Subcutaneous abdominal adipose tissue (tissue), 5 donors: ENCODE measurements at regions not wholly inside any gene's neighbourhood (a gene's known extent, or its start where the extent isn't known, plus 50 kb on each side); places are given as distances from the start of the nearest gene placed in this dataset.
"Not testable (repeated sequence)": the region's sequence is repeated elsewhere in the genome, so short reads cannot be mapped to it uniquely, and the experiment has no call there.

Experiments used
- H3K27ac ChIP-seq: one replicate; pipeline ENCODE4 v1.7.0; 2013; ENCODE audit warnings: low read depth, mild to moderate bottlenecking, inconsistent platforms, low read length, moderate library complexity
- H3K27me3 ChIP-seq, 5 donors: one replicate each; pipeline ENCODE4 v1.7.0; 2013; ENCODE audit warnings: low read length in 5 of 5, inconsistent platforms in 1 of 5; ENCODE audit not compliant: control insufficient read depth in 5 of 5, insufficient read depth in 4 of 5
- H3K36me3 ChIP-seq, 5 donors: one replicate each; pipeline ENCODE4 v1.7.0; 2013; ENCODE audit warnings: low read length in 5 of 5; ENCODE audit not compliant: control insufficient read depth in 5 of 5, insufficient read depth in 5 of 5
- H3K4me1 ChIP-seq, 5 donors: one replicate each; pipeline ENCODE4 v1.7.0; 2013; ENCODE audit warnings: low read length in 5 of 5, mild to moderate bottlenecking in 3 of 5, moderate library complexity in 1 of 5; ENCODE audit not compliant: control insufficient read depth in 5 of 5, insufficient read depth in 5 of 5
- H3K4me3 ChIP-seq, 5 donors: one replicate each; pipeline ENCODE4 v1.7.0; 2013; ENCODE audit warnings: low read length in 5 of 5, low read depth in 1 of 5
- H3K9ac ChIP-seq, 5 donors: one replicate each; pipeline ENCODE4 v1.7.0; 2013; ENCODE audit warnings: low read length in 5 of 5, mild to moderate bottlenecking in 4 of 5, moderate library complexity in 3 of 5
- H3K9me3 ChIP-seq, 5 donors: one replicate each; pipeline ENCODE4 v1.7.0; 2013; ENCODE audit warnings: low read length in 5 of 5; ENCODE audit not compliant: control insufficient read depth in 5 of 5
- donor health status: healthy.
- donor health status: healthy.
- donor health status: healthy.
- donor health status: healthy.
- donor health status: healthy.

DNA sequence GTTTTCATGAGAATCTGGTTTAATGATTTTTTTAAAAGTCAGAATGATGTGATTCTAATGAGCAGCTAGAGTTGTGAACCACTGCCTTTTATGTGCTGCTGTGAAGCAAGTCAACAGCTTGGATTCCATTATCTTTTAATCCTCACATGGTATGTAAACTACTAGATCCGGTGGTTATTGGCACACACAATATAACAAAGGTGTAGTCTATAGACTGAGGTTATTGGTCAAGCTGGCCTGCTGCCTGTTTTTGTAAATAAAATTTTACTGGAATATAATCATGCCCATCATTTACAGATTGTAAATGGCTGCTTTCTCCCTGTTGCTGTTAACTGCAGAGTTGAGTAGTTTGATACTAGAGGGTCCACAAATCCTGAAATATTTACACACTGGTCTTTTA, 103.1 kb downstream of the OTOL1 start:
- Histone ChIP-seq H3K9me3 (no peaks in the 10 kb centered on the region), H3K27me3 (no peaks in the 10 kb centered on the region), H3K27ac (no peak overlapping the region), H3K4me3 (no peak overlapping the region), H3K9ac (no peak overlapping the region), H3K4me1 (no peaks in the 10 kb centered on the region), H3K36me3 (no peaks in the 10 kb centered on the region)

DNA sequence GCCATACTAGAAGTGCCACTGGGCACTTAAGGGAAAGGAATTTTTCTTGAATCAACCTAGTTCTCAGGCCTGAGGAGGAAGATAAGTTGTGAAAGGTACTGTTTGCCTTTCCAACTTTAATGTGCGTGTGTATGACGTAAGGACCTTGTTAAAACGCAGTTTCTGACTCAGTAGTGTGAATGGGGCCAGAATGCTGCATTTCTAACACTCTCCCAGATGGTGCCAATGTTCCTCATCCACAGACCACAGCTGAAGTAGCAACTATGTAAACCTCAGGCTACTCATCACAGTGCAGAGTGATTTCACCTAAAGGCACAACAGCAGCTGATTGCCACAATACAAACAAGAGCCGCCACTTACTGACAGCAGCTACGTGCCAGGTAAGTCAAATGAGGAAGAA, 103.6 kb downstream of the OTOL1 start:
- H3K4me3 ChIP-seq: no peak overlapping the region
- no peaks in the 10 kb centered on the region for H3K4me1 ChIP-seq
- no peak overlapping the region for H3K9ac ChIP-seq
- H3K36me3 ChIP-seq: no peaks in the 10 kb centered on the region
- H3K27ac ChIP-seq: no peak overlapping the region
- no peaks in the 10 kb centered on the region for H3K9me3 ChIP-seq
- H3K27me3 ChIP-seq: no peaks in the 10 kb centered on the region

DNA sequence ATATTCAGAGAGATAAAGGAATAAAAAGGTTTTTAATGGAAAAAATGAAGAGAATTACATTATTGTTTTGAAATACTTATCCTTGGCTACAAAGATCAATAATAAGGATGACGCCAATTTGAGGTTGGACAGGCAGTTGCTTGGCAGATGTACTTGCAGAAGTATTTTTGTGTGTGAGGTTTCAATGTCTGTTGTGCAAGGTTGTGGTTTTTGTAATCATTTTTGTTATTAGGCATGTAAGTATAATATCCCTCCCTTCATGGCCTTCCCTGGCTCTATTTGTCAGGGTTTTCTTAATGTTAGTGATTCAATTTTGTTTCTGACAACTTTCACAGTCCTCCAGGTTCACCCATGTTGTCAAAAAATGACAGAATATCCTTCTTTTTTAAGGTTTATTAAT, 105.9 kb downstream of the OTOL1 start:
- H3K9ac ChIP-seq: no peak overlapping the region
- H3K27me3 ChIP-seq: no peaks in the 10 kb centered on the region
- no peaks in the 10 kb centered on the region for H3K4me1 ChIP-seq
- no peak overlapping the region for H3K27ac ChIP-seq
- H3K4me3 ChIP-seq: no peak overlapping the region
- no peaks in the 10 kb centered on the region for H3K36me3 ChIP-seq
- no peaks in the 10 kb centered on the region for H3K9me3 ChIP-seq

DNA sequence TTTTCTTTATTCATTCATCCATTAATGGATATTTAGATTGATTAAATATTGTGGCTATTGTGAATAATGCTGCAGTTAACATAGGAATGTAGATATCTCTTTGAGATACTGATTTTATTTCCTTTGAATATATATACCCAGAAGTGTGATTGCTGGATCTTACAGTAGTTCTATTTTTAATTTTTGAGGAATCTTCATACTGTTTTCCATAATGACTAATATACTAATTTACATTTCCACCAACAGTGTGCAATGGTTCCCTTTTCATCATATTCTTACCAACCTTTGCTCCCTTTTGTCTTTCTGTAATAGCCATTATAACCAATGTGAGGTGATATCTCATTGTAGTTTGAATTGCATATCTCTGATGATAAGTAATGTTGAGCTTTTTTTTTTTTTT, 106.3 kb downstream of the OTOL1 start:
- Histone ChIP-seq H3K27me3 (no peaks in the 10 kb centered on the region), H3K9ac (no peak overlapping the region), H3K9me3 (no peaks in the 10 kb centered on the region), H3K4me1 (no peaks in the 10 kb centered on the region), H3K27ac (no peak overlapping the region), H3K36me3 (no peaks in the 10 kb centered on the region), H3K4me3 (no peak overlapping the region)

DNA sequence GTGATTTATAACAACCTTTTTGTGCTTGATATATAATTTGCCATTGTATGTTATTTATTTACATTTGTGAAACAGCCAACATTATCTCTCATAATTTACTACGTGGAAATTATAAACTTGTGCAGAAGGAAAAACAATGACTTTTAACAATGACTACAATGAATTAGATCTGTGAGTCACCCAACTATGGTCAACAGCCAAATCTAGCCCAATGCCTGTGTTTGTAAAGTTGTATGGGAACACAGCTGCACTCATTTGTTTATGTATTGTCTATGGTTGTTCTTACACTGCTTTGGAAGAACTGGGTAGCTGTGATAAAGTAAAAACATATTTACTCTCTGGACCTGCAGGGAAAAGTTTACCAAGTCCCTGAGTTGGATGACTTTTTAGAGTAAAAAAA, 110.4 kb downstream of the OTOL1 start:
- Histone ChIP-seq H3K36me3 (no peaks in the 10 kb centered on the region), H3K27me3 (no peaks in the 10 kb centered on the region), H3K4me3 (no peak overlapping the region), H3K9me3 (peaks cover 0 to 4% (median 0%) of the 10 kb centered on the region in 5 donors), H3K9ac (no peak overlapping the region), H3K27ac (no peak overlapping the region), H3K4me1 (no peaks in the 10 kb centered on the region)

GRCh38 chr3:161619351-161619750, 122.7 kb downstream of the OTOL1 start:
- Histone ChIP-seq H3K4me3 (no peak overlapping the region), H3K27ac (no peak overlapping the region), H3K4me1 (no peaks in the 10 kb centered on the region), H3K9ac (no peak overlapping the region), H3K36me3 (no peaks in the 10 kb centered on the region), H3K9me3 (peaks cover 0 to 6% (median 0%) of the 10 kb centered on the region in 5 donors), H3K27me3 (no peaks in the 10 kb centered on the region)

DNA sequence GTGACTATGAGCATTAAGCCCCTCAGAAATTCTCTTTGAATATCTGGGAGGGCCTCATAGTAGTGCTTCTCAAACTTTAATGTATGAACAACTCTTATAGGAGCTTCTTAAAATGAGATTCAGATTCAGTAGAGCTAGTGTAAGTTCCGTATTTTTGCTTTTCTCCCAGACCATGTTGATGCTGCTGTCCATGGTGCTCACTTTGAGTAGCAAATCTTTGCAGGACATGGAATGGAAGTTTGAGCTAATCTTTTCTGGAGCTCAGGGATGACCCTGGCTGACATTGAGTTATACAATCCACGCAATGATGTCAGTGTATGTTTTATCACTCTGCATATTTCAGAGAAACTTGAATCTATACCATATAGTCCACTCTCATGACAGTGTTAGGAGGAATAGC, 134.2 kb downstream of the OTOL1 start:
- Histone ChIP-seq H3K9ac (no peak overlapping the region), H3K9me3 (peaks cover 0 to 5% (median 0%) of the 10 kb centered on the region in 5 donors), H3K27ac (no peak overlapping the region), H3K4me3 (no peak overlapping the region), H3K27me3 (no peaks in the 10 kb centered on the region), H3K4me1 (no peaks in the 10 kb centered on the region), H3K36me3 (no peaks in the 10 kb centered on the region)

DNA sequence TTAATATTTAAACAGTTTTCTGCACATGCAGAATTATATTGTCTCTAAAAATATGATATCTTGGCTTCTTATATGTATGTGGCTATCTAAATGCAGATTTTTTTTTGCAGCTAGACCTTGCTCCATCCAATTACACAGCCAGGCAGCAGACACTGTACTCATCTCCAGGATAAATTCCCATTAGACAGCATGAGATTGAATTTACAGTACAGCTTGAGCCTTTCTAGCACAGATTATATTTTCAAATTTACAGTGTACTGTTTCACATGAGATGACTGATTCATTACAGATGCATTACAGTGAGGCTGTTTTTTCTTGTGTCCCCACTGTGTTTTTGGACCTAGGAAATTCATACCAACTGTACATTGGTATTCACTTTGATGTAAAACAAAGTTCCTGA, 134.9 kb downstream of the OTOL1 start:
- Histone ChIP-seq H3K36me3 (no peaks in the 10 kb centered on the region), H3K4me1 (no peaks in the 10 kb centered on the region), H3K4me3 (no peak overlapping the region), H3K9ac (no peak overlapping the region), H3K9me3 (peaks cover 0 to 5% (median 0%) of the 10 kb centered on the region in 5 donors), H3K27ac (no peak overlapping the region), H3K27me3 (no peaks in the 10 kb centered on the region)

DNA sequence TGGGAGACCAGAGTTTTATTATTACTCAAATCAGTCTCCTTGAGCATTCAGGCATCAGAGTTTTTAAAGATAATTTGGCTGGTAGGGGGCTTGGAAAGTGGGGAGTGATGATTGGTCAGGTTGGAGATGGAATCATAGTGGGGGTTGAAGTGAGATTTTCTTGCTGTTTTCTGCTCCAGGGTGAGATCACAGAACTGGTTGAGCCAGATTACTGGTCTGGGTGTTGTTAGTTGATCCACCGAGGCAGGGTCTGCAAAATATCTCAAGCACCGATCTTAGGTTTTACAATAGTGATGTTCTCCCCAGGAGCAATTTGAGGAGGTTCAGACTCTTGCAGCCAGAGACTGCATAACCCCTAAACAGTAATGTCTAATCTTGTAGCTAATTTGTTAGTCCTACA, 141.0 kb downstream of the OTOL1 start:
- no peak overlapping the region for H3K9ac ChIP-seq
- H3K9me3 ChIP-seq: peaks cover 0 to 3% (median 0%) of the 10 kb centered on the region in 5 donors
- H3K36me3 ChIP-seq: no peaks in the 10 kb centered on the region
- no peak overlapping the region for H3K4me3 ChIP-seq
- no peak overlapping the region for H3K27ac ChIP-seq
- no peaks in the 10 kb centered on the region for H3K4me1 ChIP-seq
- no peaks in the 10 kb centered on the region for H3K27me3 ChIP-seq

- H3K36me3 ChIP-seq, H3K4me1 ChIP-seq, H3K27ac ChIP-seq, H3K9me3 ChIP-seq, H3K4me3 ChIP-seq, H3K9ac ChIP-seq, H3K27me3 ChIP-seq: not testable (repeated sequence)
Observed at GRCh38 chr3:161639095-161639494, 142.5 kb downstream of the OTOL1 start.

- Histone ChIP-seq H3K36me3 (no peaks in the 10 kb centered on the region), H3K4me3 (no peak overlapping the region), H3K9ac (no peak overlapping the region), H3K4me1 (no peaks in the 10 kb centered on the region), H3K9me3 (peaks cover 0 to 3% (median 0%) of the 10 kb centered on the region in 5 donors), H3K27ac (no peak overlapping the region), H3K27me3 (no peaks in the 10 kb centered on the region)
Observed at GRCh38 chr3:161640181-161640580, 143.6 kb downstream of the OTOL1 start.
